ENCODE measurements at regions not wholly inside any gene's neighbourhood (a gene's known extent, or its start where the extent isn't known, plus 50 kb on each side); places are given as distances from the start of the nearest gene placed in this dataset.

DNA sequence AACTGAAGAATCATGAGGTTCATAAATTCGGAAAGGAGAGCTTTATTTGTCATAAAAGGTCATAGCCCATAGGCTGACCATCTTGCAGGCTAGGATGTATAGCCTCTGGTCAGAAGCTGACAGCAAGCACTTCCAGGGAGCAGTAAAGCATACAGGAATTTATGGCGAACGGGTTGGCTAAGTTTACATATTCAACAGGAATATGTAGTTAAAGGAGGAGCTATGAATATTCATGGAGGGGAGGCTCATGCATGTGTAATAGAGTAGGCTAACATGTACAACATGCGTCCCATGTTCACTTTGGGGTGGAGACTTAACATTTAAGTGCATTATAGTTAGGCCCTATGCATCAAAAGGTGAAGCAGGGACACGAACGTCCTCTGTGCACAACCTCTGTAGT is 1425.7 kb upstream of the TENM3 start:
- TF ChIP-seq POLR2AphosphoS5 (IDR thresholded peaks at IDR 0.05; ENCODE audit: borderline replicate concordance, low read depth, low read length) = no peak
- TF ChIP-seq EZH2 (IDR thresholded peaks at IDR 0.05) = no peak
